GM10266 (cell line): ENCODE measurements at regions not wholly inside any gene's neighbourhood (a gene's known extent, or its start where the extent isn't known, plus 50 kb on each side); places are given as distances from the start of the nearest gene placed in this dataset.

Source experiments
- DNase-seq: peaks from one replicate; pipeline ENCODE4 v3.0.0; 2012; ENCODE audit errors: extremely low spot score
- TF ChIP-seq, protein P1 (sequence below): IDR thresholded peaks from 2 replicates; pipeline ENCODE4 v1.5.1; 2012; ENCODE audit warnings: mild to moderate bottlenecking, low read depth; ENCODE audit not compliant: control insufficient read depth, insufficient read depth; ENCODE audit errors: missing control alignments

DNA sequence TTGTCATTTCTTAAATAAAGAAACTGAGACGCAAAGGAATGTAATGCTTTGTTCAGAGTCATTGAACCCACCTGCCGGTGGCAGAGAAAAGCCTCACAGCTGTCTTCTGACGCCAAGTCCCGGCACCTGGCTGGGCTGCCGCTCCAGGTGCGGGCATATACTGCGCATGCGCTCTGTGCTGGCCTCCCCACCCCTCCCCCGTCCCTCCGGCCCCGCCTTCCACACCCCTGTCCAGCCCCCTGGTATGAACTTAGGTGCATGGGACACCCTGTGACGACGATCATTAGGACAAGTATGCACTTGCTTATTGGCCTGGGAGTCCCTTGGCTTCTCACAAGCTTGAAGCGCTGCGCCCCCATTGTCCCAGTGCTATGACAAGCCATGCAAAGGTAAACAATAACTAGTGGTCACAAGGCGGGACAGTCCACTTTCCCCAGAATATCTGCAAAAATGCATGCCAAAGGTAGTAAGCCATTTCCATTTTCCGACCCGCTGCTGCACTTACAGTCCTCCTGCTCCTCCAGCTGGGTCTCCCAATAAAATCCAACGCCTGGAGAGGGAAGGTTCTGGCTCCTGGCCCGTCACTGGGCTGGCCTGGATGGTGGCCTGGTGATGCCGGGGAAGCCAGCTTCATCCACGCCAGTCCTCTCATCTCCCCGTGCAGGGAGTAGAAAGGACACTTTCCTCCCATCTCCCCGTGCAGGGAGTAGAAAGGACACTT is 100.4 kb downstream of the PSMG1 start:
- no peak for DNase-seq

DNA sequence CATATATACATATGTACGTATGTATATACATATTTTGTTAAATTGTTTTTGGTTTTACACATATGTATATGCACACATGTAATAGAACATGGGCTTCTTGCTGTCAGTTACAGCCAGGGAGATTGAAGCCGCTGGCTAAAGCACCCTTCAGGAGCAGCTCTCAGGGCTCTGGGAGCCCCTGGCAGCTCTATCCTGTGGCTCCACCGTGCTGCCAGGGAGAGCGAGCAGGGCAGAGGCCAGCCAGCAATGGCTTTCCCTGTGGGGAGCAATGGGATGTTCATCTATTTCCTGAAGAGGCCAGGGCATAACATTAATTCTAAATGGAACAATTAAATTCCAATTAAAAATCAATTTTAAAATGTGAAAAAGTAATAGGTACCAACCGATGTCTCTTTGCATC is 102.9 kb downstream of the PSMG1 start:
- DNase-seq, result no peak
- TF ChIP-seq, protein P1, sequence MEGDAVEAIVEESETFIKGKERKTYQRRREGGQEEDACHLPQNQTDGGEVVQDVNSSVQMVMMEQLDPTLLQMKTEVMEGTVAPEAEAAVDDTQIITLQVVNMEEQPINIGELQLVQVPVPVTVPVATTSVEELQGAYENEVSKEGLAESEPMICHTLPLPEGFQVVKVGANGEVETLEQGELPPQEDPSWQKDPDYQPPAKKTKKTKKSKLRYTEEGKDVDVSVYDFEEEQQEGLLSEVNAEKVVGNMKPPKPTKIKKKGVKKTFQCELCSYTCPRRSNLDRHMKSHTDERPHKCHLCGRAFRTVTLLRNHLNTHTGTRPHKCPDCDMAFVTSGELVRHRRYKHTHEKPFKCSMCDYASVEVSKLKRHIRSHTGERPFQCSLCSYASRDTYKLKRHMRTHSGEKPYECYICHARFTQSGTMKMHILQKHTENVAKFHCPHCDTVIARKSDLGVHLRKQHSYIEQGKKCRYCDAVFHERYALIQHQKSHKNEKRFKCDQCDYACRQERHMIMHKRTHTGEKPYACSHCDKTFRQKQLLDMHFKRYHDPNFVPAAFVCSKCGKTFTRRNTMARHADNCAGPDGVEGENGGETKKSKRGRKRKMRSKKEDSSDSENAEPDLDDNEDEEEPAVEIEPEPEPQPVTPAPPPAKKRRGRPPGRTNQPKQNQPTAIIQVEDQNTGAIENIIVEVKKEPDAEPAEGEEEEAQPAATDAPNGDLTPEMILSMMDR, result no peak

More for the DNA sequence above, 100.4 kb downstream of the PSMG1 start:
- TF ChIP-seq, protein P1, result no peak

DNA sequence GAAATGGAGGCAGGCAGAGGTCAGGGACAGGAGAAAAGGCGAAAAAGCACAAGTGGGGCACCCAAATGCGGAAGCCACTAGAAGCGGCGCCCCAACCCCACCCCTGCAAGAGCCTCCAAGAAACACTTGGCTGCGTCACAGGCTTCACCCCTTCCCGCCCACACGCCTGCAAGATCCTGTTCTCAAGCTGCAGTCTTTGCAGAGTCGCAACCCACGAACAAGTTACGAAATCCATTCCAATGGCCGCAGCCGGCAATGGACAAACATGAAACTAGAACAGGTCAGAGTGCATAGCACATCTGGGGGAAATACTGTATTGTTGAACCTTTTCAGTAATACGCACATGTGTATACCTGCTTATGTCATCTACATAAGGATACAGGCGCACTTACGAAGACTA is 103.6 kb downstream of the PSMG1 start:
- TF ChIP-seq, protein P1, result no peak
- DNase-seq, result no peak

DNA sequence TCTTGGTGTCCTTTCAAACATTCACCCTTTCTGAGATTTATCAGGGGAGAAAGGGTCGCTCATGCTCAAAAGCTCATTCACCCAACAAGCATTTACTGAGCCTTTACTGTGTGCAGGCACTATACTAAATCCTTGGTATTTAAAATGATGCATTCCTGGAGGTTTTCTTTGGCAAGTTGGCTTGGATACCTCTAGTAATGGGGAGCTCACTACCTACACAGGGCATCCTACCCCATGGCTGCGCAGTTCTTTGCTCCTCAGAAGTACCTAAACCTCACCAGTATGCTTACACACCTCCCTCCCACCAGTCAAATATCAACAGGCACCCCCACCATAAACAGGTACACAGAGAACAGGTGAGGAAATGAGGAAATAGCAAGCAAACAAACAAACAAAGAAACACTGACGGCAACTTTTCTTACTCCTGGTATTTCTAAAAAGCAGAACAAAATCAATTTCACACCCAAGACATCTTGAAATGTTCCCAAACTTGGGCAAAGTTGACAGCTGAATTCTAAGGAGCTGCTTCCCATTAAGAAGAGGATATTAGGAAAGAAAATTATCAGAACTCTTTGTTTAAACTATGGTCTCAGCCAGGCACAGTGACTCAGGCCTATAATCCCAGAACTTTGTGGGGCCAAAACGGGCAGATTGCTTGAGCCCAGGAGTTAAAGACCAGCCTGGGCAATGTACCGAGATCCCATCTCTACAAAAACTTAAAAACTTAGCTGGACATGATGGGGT is 104.8 kb downstream of the PSMG1 start:
- TF ChIP-seq, protein P1, result no peak
- no peak for DNase-seq

DNA sequence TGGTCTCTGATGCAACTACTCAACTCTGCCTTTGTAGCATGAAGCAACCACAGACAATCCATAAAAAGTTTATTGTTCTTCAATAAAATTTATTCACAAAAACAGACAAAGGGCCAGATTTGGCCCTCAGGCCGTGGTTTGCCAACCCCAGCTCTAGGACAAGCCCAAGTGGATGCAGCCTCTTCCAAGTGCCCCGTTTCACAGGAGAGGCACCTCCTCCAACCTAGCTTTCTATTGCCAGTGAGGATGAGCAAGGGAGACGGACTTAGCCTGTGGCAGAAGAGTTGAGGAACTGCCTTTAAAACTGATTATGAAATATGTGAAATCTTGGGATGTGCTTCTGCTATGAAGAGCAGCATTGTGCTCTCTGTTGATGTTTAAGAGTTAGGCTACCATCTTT is 105.4 kb downstream of the PSMG1 start:
- DNase-seq, result no peak
- TF ChIP-seq, protein P1, result no peak

DNA sequence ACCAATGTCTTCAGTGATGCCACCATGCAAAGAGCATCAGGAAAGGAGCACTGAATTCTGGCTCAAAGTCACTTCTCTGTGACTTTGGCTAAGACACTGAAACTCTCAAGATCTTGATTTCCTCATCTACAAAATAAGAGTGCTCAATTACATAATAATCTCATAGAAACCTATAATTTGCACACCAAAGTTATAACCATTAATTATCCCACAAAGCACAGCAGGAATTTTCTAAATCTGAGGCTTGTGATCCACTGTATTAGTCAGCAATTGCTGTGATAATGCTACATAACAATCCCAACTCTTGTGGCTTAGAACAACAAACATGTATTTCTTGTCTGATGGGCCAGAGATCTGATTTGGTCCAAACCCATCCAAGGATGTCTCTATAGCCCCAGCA is 108.7 kb downstream of the PSMG1 start:
- TF ChIP-seq, protein P1, result no peak
- DNase-seq, result no peak

DNA sequence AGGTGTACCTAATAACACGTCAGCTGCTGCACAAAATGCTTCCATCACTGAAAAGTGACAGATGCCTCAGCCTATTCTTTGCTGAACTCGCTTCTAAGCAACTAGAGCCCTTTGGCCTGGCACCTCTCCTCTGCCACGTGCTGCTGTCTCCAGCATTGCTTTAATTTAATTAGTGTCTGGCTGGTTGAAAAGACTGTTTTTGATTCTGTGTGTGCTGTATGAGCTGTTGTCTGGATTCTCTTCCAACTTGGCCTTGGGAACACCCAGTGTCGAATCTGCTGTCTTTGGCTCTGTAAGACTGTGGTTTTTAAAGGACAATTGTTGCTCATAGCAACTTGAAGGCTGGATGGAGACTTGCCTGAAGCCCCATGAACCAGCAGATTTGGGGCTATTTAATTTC is 109.5 kb downstream of the PSMG1 start:
- DNase-seq, result no peak

More for the DNA sequence above, 109.5 kb downstream of the PSMG1 start:
- TF ChIP-seq, protein P1, result no peak
